K562 (cell line): ENCODE measurements at regions not wholly inside any gene's neighbourhood (a gene's known extent, or its start where the extent isn't known, plus 50 kb on each side); places are given as distances from the start of the nearest gene placed in this dataset.

Experiments used
- ATAC-seq: fragments of 200-7000 bp; cut with Tn5 transposase; 3 replicates; pipeline ENCODE4 v1.9.1; 2020; ENCODE audit warnings: moderate library complexity
- BruUV-seq: library from RNA; stranded (reverse); fragments of 400-500 nt; replicated peaks from 2 replicates; lab custom pipeline; 2021; lab: Mats Ljungman, UMichigan
- CTCF ChIA-PET: fragments of 300-600 bp; formaldehyde crosslinking; extraction: SDS; loops from one replicate; lab custom pipeline; 2021; ENCODE audit warnings: low intra/inter-chr PET ratio; lab: Yijun Ruan, JAX
- POLR2A ChIA-PET: fragments of 300-600, 350-650 bp; sonication (Branson Sonifier 250); formaldehyde crosslinking; extraction: SDS; loops from one replicate; lab custom pipeline; 2021; ENCODE audit warnings: antibody characterized with exemption, inconsistent platforms; lab: Yijun Ruan, JAX
- DNase-seq, 4 experiments: peaks; one replicate each; pipeline versions ENCODE4 v3.0.0 to v3.0.0-alpha.2; 2011 to 2018; ENCODE audit warnings: low spot score in 3 of 4, mixed read lengths in 3 of 4; ENCODE audit errors: extremely low read depth in 1 of 4
- FAIRE-seq: peaks from 2 replicates; lab custom pipeline; 2011; peaks lifted over from hg19 to GRCh38; lab: Jason Lieb, UNC
- H2AFZ ChIP-seq: 2 replicates; pipeline ENCODE4 v1.6.0; 2011; ENCODE audit warnings: low read depth, low read length, control low read depth, inconsistent platforms
- H3K27ac ChIP-seq: fragments of 200-600 bp; 3 replicates; pipeline ENCODE4 v1.8.0; 2011; ENCODE audit warnings: low read depth, mild to moderate bottlenecking, control low read depth, inconsistent platforms, low read length, moderate library complexity, mixed read lengths; ENCODE audit errors: extremely low read depth
- H3K27me3 ChIP-seq, 2 experiments: fragments of 300-600 bp in 1 of 2; 2 replicates in 1 of 2; 3 replicates in 1 of 2; pipeline versions ENCODE4 v1.6.0 to v1.8.0; 2011; ENCODE audit warnings: inconsistent platforms in 2 of 2, low read length in 2 of 2, mild to moderate bottlenecking in 1 of 2, mixed read lengths in 1 of 2, moderate library complexity in 1 of 2; ENCODE audit not compliant: control insufficient read depth in 2 of 2, insufficient read depth in 2 of 2
- H3K36me3 ChIP-seq: fragments of 300-600 bp; 3 replicates; pipeline ENCODE4 v1.8.0; 2011; ENCODE audit warnings: mild to moderate bottlenecking, low read length, inconsistent platforms; ENCODE audit not compliant: control insufficient read depth, insufficient read depth
- H3K4me1 ChIP-seq, 2 experiments: fragments of 200-600 bp in 1 of 2; replicated peaks in 1 of 2; 2 replicates in 1 of 2; 3 replicates in 1 of 2; pipeline versions ENCODE4 v1.5.1 to v1.8.0; 2011; ENCODE audit warnings: inconsistent platforms in 2 of 2, low read length in 2 of 2, mild to moderate bottlenecking in 1 of 2, mixed read lengths in 1 of 2, moderate library complexity in 1 of 2; ENCODE audit not compliant: control insufficient read depth in 2 of 2, insufficient read depth in 2 of 2
- H3K4me2 ChIP-seq: 2 replicates; pipeline ENCODE4 v1.6.1; 2011; ENCODE audit warnings: low read length, control low read depth, inconsistent platforms, mixed read lengths; ENCODE audit not compliant: insufficient read depth
- H3K4me3 ChIP-seq: fragments of 200-600 bp; sonication (generic), shearing (Covaris generic); 2 replicates; pipeline ENCODE4 v1.5.1; 2016; ENCODE audit warnings: control low read depth, inconsistent platforms
- H3K79me2 ChIP-seq: fragments of 200-600 bp; 3 replicates; pipeline ENCODE4 v1.8.0; 2011; ENCODE audit warnings: low read length, inconsistent platforms; ENCODE audit not compliant: control insufficient read depth, insufficient read depth
- H3K9ac ChIP-seq, 2 experiments: 2 replicates each; pipeline versions ENCODE4 v1.6.0 to v1.6.1; 2011; ENCODE audit warnings: low read depth in 2 of 2, low read length in 2 of 2, control low read depth in 1 of 2, inconsistent platforms in 1 of 2, mild to moderate bottlenecking in 1 of 2, mixed read lengths in 1 of 2; ENCODE audit not compliant: insufficient read depth in 1 of 2
- H3K9me1 ChIP-seq: one replicate; pipeline ENCODE4 v1.6.0; 2011; ENCODE audit warnings: inconsistent platforms, mild to moderate bottlenecking, low read length, moderate library complexity; ENCODE audit not compliant: control insufficient read depth, insufficient read depth
- H3K9me3 ChIP-seq: replicated peaks from 2 replicates; pipeline ENCODE4 v1.5.1; 2011; ENCODE audit warnings: low read depth, low read length, inconsistent platforms; ENCODE audit not compliant: control insufficient read depth, insufficient read depth
- H4K20me1 ChIP-seq: replicated peaks from 2 replicates; pipeline ENCODE4 v1.6.1; 2011; ENCODE audit warnings: low read length, inconsistent platforms, mixed read lengths; ENCODE audit not compliant: control insufficient read depth, insufficient read depth
- ADNP ChIP-seq: fragments of 200-800 bp; sonication (Bioruptor generic); IDR thresholded peaks from 2 replicates; pipeline ENCODE4 v1.6.1; 2016; ENCODE audit warnings: missing genetic modification characterization, missing compliant biosample characterization
- BHLHE40 ChIP-seq: IDR thresholded peaks from 2 replicates; pipeline ENCODE4 v1.6.1; 2011; ENCODE audit warnings: low read length, improper control_type of control experiment
- CCAR2 ChIP-seq: fragments of 200-400 bp; formaldehyde crosslinking; IDR thresholded peaks from 2 replicates; pipeline ENCODE4 v1.6.1; 2017; ENCODE audit warnings: mild to moderate bottlenecking, low read depth, low read length
- DDX20 ChIP-seq: fragments of 450-650 bp; IDR thresholded peaks from 2 replicates; pipeline ENCODE4 v1.6.1; 2016; ENCODE audit warnings: missing genetic modification characterization, low read depth, mild to moderate bottlenecking, missing compliant biosample characterization, moderate library complexity
- ELK3 ChIP-seq: fragments of 450-650 bp; formaldehyde crosslinking; IDR thresholded peaks from 2 replicates; pipeline ENCODE4 v1.4.0; 2020; ENCODE audit warnings: mild to moderate bottlenecking
- ESRRA ChIP-seq: fragments of 450-650 bp; IDR thresholded peaks from 2 replicates; pipeline ENCODE4 v1.6.1; 2014; ENCODE audit warnings: low read depth, mild to moderate bottlenecking, moderate library complexity, borderline replicate concordance
- HMGXB4 ChIP-seq: sonication (generic); formaldehyde crosslinking; IDR thresholded peaks from 2 replicates; pipeline ENCODE4 v1.8.1; 2023; ENCODE audit warnings: mild to moderate bottlenecking, missing genetic modification reagents
- KAT2B ChIP-seq: IDR thresholded peaks from one replicate; pipeline ENCODE4 v1.6.1; 2012; ENCODE audit warnings: low read depth, mild to moderate bottlenecking, control low read depth, inconsistent platforms, low read length, moderate library complexity
- NEUROD1 ChIP-seq: fragments of 150-350 bp; IDR thresholded peaks from 2 replicates; pipeline ENCODE4 v1.6.1; 2014; ENCODE audit warnings: borderline replicate concordance, low read length, low read depth; ENCODE audit not compliant: partially characterized antibody
- NFE2L1 ChIP-seq: fragments of 450-650 bp; IDR thresholded peaks from 2 replicates; pipeline ENCODE4 v1.6.1; 2016; ENCODE audit warnings: missing genetic modification characterization, low read depth, mild to moderate bottlenecking, missing compliant biosample characterization, moderate library complexity, borderline replicate concordance
- RBM14 ChIP-seq: fragments of 200-400 bp; formaldehyde crosslinking; IDR thresholded peaks from 2 replicates; pipeline ENCODE4 v1.6.1; 2018; ENCODE audit warnings: low read depth, mild to moderate bottlenecking, low read length, moderate library complexity, borderline replicate concordance; ENCODE audit not compliant: insufficient read depth
- SIN3B ChIP-seq: fragments of 450-650 bp; IDR thresholded peaks from 2 replicates; pipeline ENCODE4 v1.6.1; 2017; ENCODE audit warnings: low read depth, mild to moderate bottlenecking, moderate library complexity
- SMARCA4 ChIP-seq: fragments of 450-650 bp; IDR thresholded peaks from 2 replicates; pipeline ENCODE4 v1.6.1; 2016
- SNAPC5 ChIP-seq: fragments of 250-450 bp; sonication (Bioruptor Pico); IDR thresholded peaks from 2 replicates; pipeline ENCODE4 v1.8.0; 2021; ENCODE audit warnings: moderate library complexity, mild to moderate bottlenecking, inconsistent platforms
- STAG1 ChIP-seq: sonication (generic); formaldehyde crosslinking; IDR thresholded peaks from 2 replicates; pipeline ENCODE4 v1.5.0; 2020; ENCODE audit warnings: missing genetic modification reagents, borderline replicate concordance
- ZNF277 ChIP-seq: fragments of 250-450 bp; sonication (Bioruptor Pico); IDR thresholded peaks from 2 replicates; pipeline ENCODE4 v1.8.0; 2022; ENCODE audit warnings: inconsistent platforms, mild to moderate bottlenecking, moderate library complexity, borderline replicate concordance
- ZNF384 ChIP-seq: IDR thresholded peaks from 2 replicates; pipeline ENCODE4 v1.6.1; 2012; ENCODE audit warnings: low read depth, low read length, improper control_type of control experiment
- ZNF778 ChIP-seq: fragments of 450-650 bp; formaldehyde crosslinking; IDR thresholded peaks from 2 replicates; pipeline ENCODE4 v1.4.0; 2020; ENCODE audit warnings: mild to moderate bottlenecking, moderate library complexity
- WGBS: fragments of 100-300 bp; shearing (Covaris generic); methylation state at CpG from one replicate; pipeline ENCODE4 v1.1.6; 2016; ENCODE audit warnings: low coverage, mixed read lengths; ENCODE audit not compliant: insufficient coverage; ENCODE audit errors: missing lambda C conversion rate; 5-methylcytosine and 5-hydroxymethylcytosine counted together
- in situ Hi-C: fragments of 300-500 bp; cut with MboI; formaldehyde crosslinking; loops from 4 replicates; pipeline ENCODE4 v1.15.0; 2018; ENCODE audit warnings: inconsistent platforms, mixed read lengths
- intact Hi-C: fragments of 100-400 bp; cut with micrococcal nuclease; formaldehyde crosslinking; loops from 2 replicates; pipeline ENCODE4 v1.14.2; 2022

- TF ChIP-seq HMGXB4 (CRISPR knock-in tag) (no peak), SIN3B (no peak), DDX20 (no peak), ESRRA (no peak), RBM14 (no peak)
Measured at GRCh38 chr3:187936676-187937075, 191.4 kb upstream of the BCL6 start (continued).

GRCh38 chr3:187939891-187940290, 194.6 kb upstream of the BCL6 start:
- no peak for ATAC-seq
- Histone ChIP-seq H3K9me1 (no peaks in the 10 kb centered on the region), H3K27me3 (peaks cover 2 to 24% of the 10 kb centered on the region in 2 experiments; a peak in 4 of 5 replicates), H3K79me2 (no peaks in the 10 kb centered on the region), H3K4me1 (no peaks in the 10 kb centered on the region), H3K4me2 (no peak overlapping the region), H3K36me3 (no peaks in the 10 kb centered on the region), H3K9me3 (no peaks in the 10 kb centered on the region), H4K20me1 (no peaks in the 10 kb centered on the region), H3K27ac (no peak overlapping the region), H3K9ac (no peak overlapping the region), H3K4me3 (no peak overlapping the region), H2AFZ (no peak overlapping the region)
- WGBS = 0% methylated on average over 2 of the region's 2 CpGs
- intact Hi-C loops = no loop called here
- no TSS peak for BruUV-seq
- in situ Hi-C loops = no loop called here
- FAIRE-seq = no peak
- POLR2A ChIA-PET = interaction anchor here (0.6 to 1.4 kb wide), 2 partner anchors 14 to 108 kb away, joined by 3 to 5 read pairs; no protein-coding TSS in a partner anchor
- no peak for DNase-seq
- CTCF ChIA-PET = no interaction called here
- TF ChIP-seq NEUROD1 (no peak), ZNF778 (CRISPR knock-in tag) (no peak), CCAR2 (no peak), ADNP (tag) (no peak), BHLHE40 (no peak), ZNF277 (no peak), ZNF384 (no peak), KAT2B (no peak), NFE2L1 (tag) (no peak), STAG1 (CRISPR knock-in tag) (no peak), ELK3 (CRISPR knock-in tag) (no peak), SMARCA4 (no peak), SNAPC5 (no peak)
